CD4-positive, alpha-beta memory T cell (primary cell): ENCODE measurements at regions not wholly inside any gene's neighbourhood (a gene's known extent, or its start where the extent isn't known, plus 50 kb on each side); places are given as distances from the start of the nearest gene placed in this dataset.

Experiments used
- CTCF ChIA-PET: fragments of 350-600 bp; sonication (Branson Sonifier 250); formaldehyde crosslinking; loops from one replicate; lab custom pipeline; 2021; ENCODE audit warnings: inconsistent platforms; ENCODE audit not compliant: partially characterized antibody; lab: Charles Lee
- POLR2A ChIA-PET: fragments of 350-600 bp; sonication (Branson Sonifier 250); formaldehyde crosslinking; loops from one replicate; lab custom pipeline; 2021; ENCODE audit not compliant: partially characterized antibody; lab: Charles Lee
- DNase-seq, 5 donors: peaks; one replicate each; pipeline versions ENCODE4 v3.0.0 to v3.0.0-alpha.2; 2020 to 2022; ENCODE audit warnings: mixed read lengths in 1 of 5
- H3K27ac ChIP-seq: one replicate; pipeline ENCODE4 v1.7.0; 2013; ENCODE audit warnings: low read depth, low read length
- H3K27me3 ChIP-seq: 2 replicates; pipeline ENCODE4 v1.7.0; 2013; ENCODE audit warnings: mild to moderate bottlenecking, low read length, moderate library complexity; ENCODE audit not compliant: insufficient read depth
- H3K36me3 ChIP-seq: 2 replicates; pipeline ENCODE4 v1.7.0; 2013; ENCODE audit warnings: mild to moderate bottlenecking, low read length, moderate library complexity; ENCODE audit not compliant: insufficient read depth
- H3K4me1 ChIP-seq: 2 replicates; pipeline ENCODE4 v1.7.0; 2013; ENCODE audit warnings: mild to moderate bottlenecking, low read length, moderate library complexity; ENCODE audit not compliant: insufficient read depth
- H3K4me3 ChIP-seq, 2 donors: one replicate each; pipeline ENCODE4 v1.7.0; 2013; ENCODE audit warnings: low read length in 2 of 2, mild to moderate bottlenecking in 1 of 2
- H3K9me3 ChIP-seq, 2 donors: one replicate each; pipeline ENCODE4 v1.7.0; 2013; ENCODE audit warnings: low read length in 2 of 2, control low read depth in 1 of 2; ENCODE audit not compliant: control insufficient read depth in 1 of 2
- H3K27ac Mint-ChIP-seq, 7 donors: one replicate each; pipeline ENCODE4 v1.8.0; 2020 to 2021; ENCODE audit warnings: mixed read lengths in 7 of 7, mild to moderate bottlenecking in 6 of 7, inconsistent platforms in 3 of 7, moderate library complexity in 3 of 7
- H3K27me3 Mint-ChIP-seq, 2 donors: one replicate each; pipeline ENCODE4 v1.8.0; 2020 to 2021; ENCODE audit warnings: mixed read lengths in 2 of 2
- H3K36me3 Mint-ChIP-seq, 2 donors: one replicate each; pipeline ENCODE4 v1.8.0; 2020 to 2021; ENCODE audit warnings: mixed read lengths in 2 of 2, inconsistent platforms in 1 of 2, mild to moderate bottlenecking in 1 of 2
- H3K4me1 Mint-ChIP-seq, 4 donors: one replicate each; pipeline ENCODE4 v1.8.0; 2020 to 2021; ENCODE audit warnings: mixed read lengths in 4 of 4, mild to moderate bottlenecking in 1 of 4
- H3K4me3 Mint-ChIP-seq, 8 donors: one replicate each; pipeline ENCODE4 v1.8.0; 2020 to 2021; ENCODE audit warnings: mixed read lengths in 8 of 8, mild to moderate bottlenecking in 7 of 8, moderate library complexity in 6 of 8, inconsistent platforms in 3 of 8
- H3K9me3 Mint-ChIP-seq, 8 donors: one replicate each; pipeline ENCODE4 v1.8.0; 2020 to 2021; ENCODE audit warnings: mixed read lengths in 8 of 8, mild to moderate bottlenecking in 5 of 8, inconsistent platforms in 3 of 8, moderate library complexity in 1 of 8
- intact Hi-C: fragments of 100-400 bp; cut with micrococcal nuclease; formaldehyde crosslinking; loops from one replicate; pipeline ENCODE4 v1.15.1; 2023

DNA sequence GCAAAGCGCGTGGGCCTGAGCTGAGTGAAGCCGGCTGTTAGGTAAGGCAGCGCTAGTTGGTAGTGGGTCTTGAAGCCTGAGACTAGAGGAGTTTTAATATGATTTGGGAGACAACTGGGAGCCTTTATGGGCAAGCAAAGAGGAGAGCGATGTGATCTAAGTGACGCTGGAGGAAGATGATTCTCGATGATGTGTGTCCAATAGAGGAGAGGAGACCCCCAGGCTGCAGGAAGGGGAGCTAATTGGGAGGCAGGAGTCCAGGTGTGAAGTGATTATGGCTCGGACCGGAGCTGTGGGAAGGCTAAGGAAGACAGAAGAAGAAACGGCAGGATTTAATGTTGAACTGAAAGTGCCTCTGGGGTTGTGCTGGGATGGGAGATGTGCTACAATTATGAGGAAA, 482.9 kb upstream of the KIF2A start:
- peaks cover 0 to 1% (median 0%) of the 10 kb centered on the region in 4 donors for H3K4me1 Mint-ChIP-seq
- no peaks in the 10 kb centered on the region for H3K27me3 ChIP-seq
- DNase-seq: no peak
- H3K27ac ChIP-seq: no peak overlapping the region
- H3K4me3 ChIP-seq: no peak overlapping the region
- no peak overlapping the region for H3K27ac Mint-ChIP-seq
- H3K36me3 ChIP-seq: no peaks in the 10 kb centered on the region
- ChIA-PET CTCF (no interaction called here), POLR2A (no interaction called here)
- no peaks in the 10 kb centered on the region for H3K36me3 Mint-ChIP-seq
- H3K9me3 ChIP-seq: no peaks in the 10 kb centered on the region
- H3K4me3 Mint-ChIP-seq: no peak overlapping the region
- H3K9me3 Mint-ChIP-seq: peaks cover 0 to 4% (median 1%) of the 10 kb centered on the region in 8 donors
- H3K4me1 ChIP-seq: no peaks in the 10 kb centered on the region
- intact Hi-C loops: no loop called here
- H3K27me3 Mint-ChIP-seq: peaks cover 0 to 2% of the 10 kb centered on the region in 2 donors

DNA sequence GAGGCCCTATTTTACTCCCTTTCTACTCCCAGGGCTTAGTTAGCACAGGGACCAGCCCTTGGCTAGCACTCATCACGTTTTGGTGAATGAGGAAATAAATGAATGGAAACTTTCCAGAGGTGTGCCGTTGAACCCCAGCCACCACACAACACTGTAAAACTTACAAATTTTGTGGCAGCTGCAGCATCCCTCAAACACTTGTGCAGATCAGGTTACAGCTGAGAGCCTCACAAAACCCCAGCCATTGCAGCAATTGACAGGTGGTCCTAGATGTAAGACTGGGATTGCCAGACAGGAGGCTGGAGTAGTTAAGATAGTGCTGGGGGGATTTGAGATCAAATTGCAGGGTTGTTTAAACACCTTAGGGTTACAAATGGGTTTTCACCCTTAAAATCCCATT, 482.2 kb upstream of the KIF2A start:
- H3K36me3 ChIP-seq: no peaks in the 10 kb centered on the region
- H3K27ac Mint-ChIP-seq: no peak overlapping the region
- no peaks in the 10 kb centered on the region for H3K36me3 Mint-ChIP-seq
- H3K4me1 Mint-ChIP-seq: peaks cover 0 to 1% (median 0%) of the 10 kb centered on the region in 4 donors
- no peak overlapping the region for H3K27ac ChIP-seq
- no peaks in the 10 kb centered on the region for H3K9me3 ChIP-seq
- H3K4me1 ChIP-seq: no peaks in the 10 kb centered on the region
- no peak overlapping the region for H3K4me3 Mint-ChIP-seq
- H3K4me3 ChIP-seq: no peak overlapping the region
- POLR2A ChIA-PET: no interaction called here
- intact Hi-C loops: no loop called here
- H3K9me3 Mint-ChIP-seq: peaks cover 0 to 2% (median 0%) of the 10 kb centered on the region in 8 donors
- no peak for DNase-seq
- H3K27me3 Mint-ChIP-seq: peaks cover 0 to 2% of the 10 kb centered on the region in 2 donors
- CTCF ChIA-PET: no interaction called here
- no peaks in the 10 kb centered on the region for H3K27me3 ChIP-seq

DNA sequence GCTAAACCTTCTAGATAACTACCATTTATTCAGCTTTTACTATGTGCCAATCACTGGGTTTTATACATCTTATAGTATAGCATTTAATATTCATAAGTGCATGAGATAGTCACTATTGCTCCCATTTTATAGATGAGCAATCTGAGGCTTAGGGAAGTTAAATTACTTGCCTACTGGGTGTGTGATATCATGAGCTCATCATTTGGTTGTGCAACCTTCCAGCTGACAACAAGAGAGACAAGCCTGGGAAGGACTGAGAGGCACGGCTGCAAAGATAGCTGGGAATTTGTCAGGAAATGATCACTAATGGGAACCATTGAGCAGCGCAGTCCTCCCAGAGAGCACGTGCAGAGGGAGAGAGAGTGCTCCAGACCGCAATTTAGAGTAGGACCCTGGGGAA, 481.6 kb upstream of the KIF2A start:
- no peak overlapping the region for H3K27ac ChIP-seq
- H3K9me3 Mint-ChIP-seq: peaks cover 0 to 2% (median 0%) of the 10 kb centered on the region in 8 donors
- DNase-seq: no peak
- no peak overlapping the region for H3K4me3 Mint-ChIP-seq
- H3K4me1 Mint-ChIP-seq: peaks cover 0 to 1% (median 0%) of the 10 kb centered on the region in 4 donors
- no peaks in the 10 kb centered on the region for H3K27me3 ChIP-seq
- no peaks in the 10 kb centered on the region for H3K4me1 ChIP-seq
- no peak overlapping the region for H3K4me3 ChIP-seq
- intact Hi-C loops: no loop called here
- H3K27me3 Mint-ChIP-seq: peaks cover 0 to 2% of the 10 kb centered on the region in 2 donors
- ChIA-PET CTCF (no interaction called here), POLR2A (no interaction called here)
- no peaks in the 10 kb centered on the region for H3K36me3 Mint-ChIP-seq
- H3K9me3 ChIP-seq: no peaks in the 10 kb centered on the region
- no peaks in the 10 kb centered on the region for H3K36me3 ChIP-seq
- no peak overlapping the region for H3K27ac Mint-ChIP-seq

DNA sequence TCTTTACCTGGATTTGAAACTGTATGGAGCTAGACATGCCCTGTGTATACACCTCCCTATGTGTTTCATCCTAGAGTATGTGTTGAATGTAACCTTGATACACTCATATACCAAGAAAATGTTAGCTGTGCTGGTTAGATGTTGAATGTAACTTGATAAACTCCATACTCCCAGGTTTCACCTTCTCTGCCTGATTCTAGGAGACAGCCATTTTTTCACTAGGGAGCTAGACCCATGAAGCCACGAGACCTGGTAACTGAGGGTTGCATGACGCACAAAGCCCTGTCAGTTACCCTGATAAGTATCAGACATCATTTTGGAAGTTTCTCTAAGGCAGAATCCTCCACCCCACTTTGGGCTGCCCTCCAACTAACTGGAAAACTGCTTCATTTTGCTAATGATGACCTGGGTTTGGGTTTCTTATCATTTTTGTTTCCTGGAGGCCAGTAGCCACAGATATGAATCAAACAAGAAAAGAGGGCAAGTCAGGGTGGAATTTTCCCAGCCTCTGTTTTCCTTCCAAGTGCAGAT, 478.5 kb upstream of the KIF2A start:
- intact Hi-C loops: no loop called here

DNA sequence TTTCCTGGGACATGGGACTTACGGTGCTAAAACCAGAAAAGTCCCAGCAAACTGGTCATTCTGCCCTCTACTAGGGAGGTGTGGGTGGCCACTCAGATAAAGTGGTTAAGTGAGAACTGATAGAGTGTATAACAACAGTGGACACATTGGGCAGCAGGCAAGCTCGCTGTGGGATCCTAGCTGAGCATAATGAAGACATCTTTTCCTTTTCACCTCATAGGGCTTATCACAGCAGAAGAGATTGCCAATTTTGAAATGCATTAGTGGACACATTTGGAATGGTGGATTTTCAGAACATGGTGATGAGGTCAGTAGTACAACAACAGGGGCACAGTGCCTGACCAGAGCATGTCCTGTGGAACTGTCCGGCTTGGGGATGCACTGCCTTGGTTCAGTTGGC, 477.1 kb upstream of the KIF2A start:
- peaks cover 0 to 2% (median 0%) of the 10 kb centered on the region in 8 donors for H3K9me3 Mint-ChIP-seq
- POLR2A ChIA-PET: no interaction called here

More for the DNA sequence above, 478.5 kb upstream of the KIF2A start:
- Mint-ChIP-seq H3K27ac (no peak overlapping the region), H3K27me3 (no peaks in the 10 kb centered on the region), H3K4me1 (no peaks in the 10 kb centered on the region), H3K36me3 (no peaks in the 10 kb centered on the region), H3K4me3 (no peak overlapping the region), H3K9me3 (peaks cover 0 to 2% (median 0%) of the 10 kb centered on the region in 8 donors)
- Histone ChIP-seq H3K4me1 (no peaks in the 10 kb centered on the region), H3K4me3 (no peak overlapping the region), H3K36me3 (no peaks in the 10 kb centered on the region), H3K9me3 (no peaks in the 10 kb centered on the region), H3K27me3 (no peaks in the 10 kb centered on the region), H3K27ac (no peak overlapping the region)
- CTCF ChIA-PET: no interaction called here
- no peak for DNase-seq
- POLR2A ChIA-PET: no interaction called here

DNA sequence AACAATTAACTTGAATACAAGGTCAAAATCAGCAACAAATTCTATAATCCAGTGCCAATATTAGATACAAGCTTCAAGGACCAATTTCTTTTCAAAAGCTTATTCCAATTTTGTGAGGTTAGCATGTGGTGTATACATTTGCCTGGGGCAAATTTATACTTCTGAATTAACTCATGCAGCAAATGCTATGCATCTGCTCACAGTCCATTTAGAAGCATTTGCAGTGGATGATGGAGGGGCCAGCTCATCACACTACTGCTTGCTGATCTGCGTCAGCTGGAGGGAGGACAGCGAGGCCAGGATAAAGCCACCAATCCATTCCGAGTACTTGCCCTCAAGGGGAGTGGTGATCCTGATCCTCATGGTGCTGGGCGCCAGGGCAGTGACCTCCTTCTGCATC, 474.3 kb upstream of the KIF2A start:
- Mint-ChIP-seq H3K27ac (no peak overlapping the region), H3K4me1 (no peaks in the 10 kb centered on the region), H3K4me3 (no peak overlapping the region), H3K27me3 (no peaks in the 10 kb centered on the region), H3K9me3 (peaks cover 0 to 2% (median 0%) of the 10 kb centered on the region in 8 donors), H3K36me3 (no peaks in the 10 kb centered on the region)
- intact Hi-C loops: no loop called here
- no peaks in the 10 kb centered on the region for H3K9me3 ChIP-seq
- H3K36me3 ChIP-seq: no peaks in the 10 kb centered on the region
- no peak overlapping the region for H3K27ac ChIP-seq
- H3K4me1 ChIP-seq: no peaks in the 10 kb centered on the region
- CTCF ChIA-PET: no interaction called here
- DNase-seq: no peak
- H3K4me3 ChIP-seq: no peak overlapping the region
- POLR2A ChIA-PET: no interaction called here
- no peaks in the 10 kb centered on the region for H3K27me3 ChIP-seq

More for the DNA sequence above, 477.1 kb upstream of the KIF2A start:
- Histone ChIP-seq H3K4me3 (no peak overlapping the region), H3K27me3 (no peaks in the 10 kb centered on the region), H3K4me1 (no peaks in the 10 kb centered on the region), H3K36me3 (no peaks in the 10 kb centered on the region), H3K9me3 (no peaks in the 10 kb centered on the region), H3K27ac (no peak overlapping the region)
- Mint-ChIP-seq H3K4me3 (no peak overlapping the region), H3K36me3 (no peaks in the 10 kb centered on the region), H3K27me3 (no peaks in the 10 kb centered on the region), H3K4me1 (no peaks in the 10 kb centered on the region), H3K27ac (no peak overlapping the region)
- intact Hi-C loops: no loop called here
- CTCF ChIA-PET: no interaction called here
- DNase-seq: no peak

DNA sequence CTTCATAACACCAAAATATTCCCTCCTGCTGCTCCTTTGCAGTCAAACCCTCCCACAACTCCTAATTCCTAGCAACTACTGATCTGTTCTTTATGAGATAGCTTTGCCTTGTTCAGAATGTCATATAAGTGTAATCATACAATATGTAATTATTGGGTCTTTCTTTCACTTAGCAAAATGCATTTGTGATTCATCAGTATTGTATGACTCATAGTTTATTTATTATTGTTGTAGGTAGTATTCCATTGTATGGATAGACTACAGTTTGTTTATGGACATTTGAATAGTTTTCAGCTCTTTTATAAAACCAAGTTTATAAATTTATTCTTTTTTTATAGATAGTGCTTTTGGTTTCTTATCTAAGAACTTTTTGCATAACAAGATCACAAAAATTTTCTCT, 468.2 kb upstream of the KIF2A start:
- ChIA-PET CTCF (no interaction called here), POLR2A (no interaction called here)
- H3K4me1 ChIP-seq: no peaks in the 10 kb centered on the region
- no peaks in the 10 kb centered on the region for H3K36me3 ChIP-seq
- Mint-ChIP-seq H3K27ac (no peak overlapping the region), H3K4me3 (no peak overlapping the region), H3K9me3 (peaks cover 0 to 3% (median 0%) of the 10 kb centered on the region in 8 donors), H3K27me3 (peaks cover 3 to 4% of the 10 kb centered on the region in 2 donors), H3K36me3 (no peaks in the 10 kb centered on the region), H3K4me1 (no peaks in the 10 kb centered on the region)
- intact Hi-C loops: no loop called here
- no peak overlapping the region for H3K27ac ChIP-seq
- H3K4me3 ChIP-seq: no peak overlapping the region
- H3K27me3 ChIP-seq: no peaks in the 10 kb centered on the region
- DNase-seq: no peak
- H3K9me3 ChIP-seq: no peaks in the 10 kb centered on the region

DNA sequence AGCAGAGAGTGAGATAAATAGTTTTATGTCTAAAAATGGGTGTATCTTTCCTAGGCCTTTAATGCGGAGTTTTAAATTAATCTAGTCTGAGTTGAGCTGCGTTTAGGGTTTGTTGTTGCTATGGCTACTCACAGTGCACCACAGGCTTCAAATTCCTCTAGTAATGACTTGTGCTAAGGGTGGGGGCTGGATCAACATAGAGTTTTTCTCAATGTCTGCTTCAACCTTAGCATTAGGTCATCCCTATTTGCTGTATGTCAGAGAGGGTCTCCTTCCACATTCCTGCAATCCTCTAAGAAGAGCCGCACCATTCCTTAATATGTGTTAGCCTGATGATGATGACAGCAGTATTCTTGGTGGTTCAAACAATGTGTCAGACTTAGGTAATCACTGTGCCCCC, 465.6 kb upstream of the KIF2A start:
- ChIA-PET POLR2A (no interaction called here), CTCF (no interaction called here)
- intact Hi-C loops: no loop called here
- Histone ChIP-seq H3K4me3 (no peak overlapping the region), H3K27me3 (no peaks in the 10 kb centered on the region), H3K9me3 (no peaks in the 10 kb centered on the region), H3K36me3 (no peaks in the 10 kb centered on the region), H3K27ac (no peak overlapping the region), H3K4me1 (no peaks in the 10 kb centered on the region)
- no peaks in the 10 kb centered on the region for H3K36me3 Mint-ChIP-seq
- no peak for DNase-seq
- H3K4me3 Mint-ChIP-seq: no peak overlapping the region
- H3K27ac Mint-ChIP-seq: no peak overlapping the region
- peaks cover 3 to 4% of the 10 kb centered on the region in 2 donors for H3K27me3 Mint-ChIP-seq
- H3K9me3 Mint-ChIP-seq: peaks cover 0 to 8% (median 2%) of the 10 kb centered on the region in 8 donors
- H3K4me1 Mint-ChIP-seq: no peaks in the 10 kb centered on the region
